ENCODE measurements at regions not wholly inside any gene's neighbourhood (a gene's known extent, or its start where the extent isn't known, plus 50 kb on each side); places are given as distances from the start of the nearest gene placed in this dataset.

GRCh38 chr12:73421832-73422231, 1115.8 kb upstream of the ATXN7L3B start:
- TF ChIP-seq, protein P1, sequence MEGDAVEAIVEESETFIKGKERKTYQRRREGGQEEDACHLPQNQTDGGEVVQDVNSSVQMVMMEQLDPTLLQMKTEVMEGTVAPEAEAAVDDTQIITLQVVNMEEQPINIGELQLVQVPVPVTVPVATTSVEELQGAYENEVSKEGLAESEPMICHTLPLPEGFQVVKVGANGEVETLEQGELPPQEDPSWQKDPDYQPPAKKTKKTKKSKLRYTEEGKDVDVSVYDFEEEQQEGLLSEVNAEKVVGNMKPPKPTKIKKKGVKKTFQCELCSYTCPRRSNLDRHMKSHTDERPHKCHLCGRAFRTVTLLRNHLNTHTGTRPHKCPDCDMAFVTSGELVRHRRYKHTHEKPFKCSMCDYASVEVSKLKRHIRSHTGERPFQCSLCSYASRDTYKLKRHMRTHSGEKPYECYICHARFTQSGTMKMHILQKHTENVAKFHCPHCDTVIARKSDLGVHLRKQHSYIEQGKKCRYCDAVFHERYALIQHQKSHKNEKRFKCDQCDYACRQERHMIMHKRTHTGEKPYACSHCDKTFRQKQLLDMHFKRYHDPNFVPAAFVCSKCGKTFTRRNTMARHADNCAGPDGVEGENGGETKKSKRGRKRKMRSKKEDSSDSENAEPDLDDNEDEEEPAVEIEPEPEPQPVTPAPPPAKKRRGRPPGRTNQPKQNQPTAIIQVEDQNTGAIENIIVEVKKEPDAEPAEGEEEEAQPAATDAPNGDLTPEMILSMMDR (IDR thresholded peaks at IDR 0.05; ENCODE audit: low read length): no peak
- no peak for TF ChIP-seq EZH2 (IDR thresholded peaks at IDR 0.05; ENCODE audit: borderline replicate concordance, low read length)

Measured in OCI-LY1 (cell line).